ENCODE measurements at regions not wholly inside any gene's neighbourhood (a gene's known extent, or its start where the extent isn't known, plus 50 kb on each side); places are given as distances from the start of the nearest gene placed in this dataset.
A peak's percentile ranks its signal among the peaks of the same experiment; 100 is the strongest.

- CTCF ChIA-PET: interaction anchor here (0.9 kb wide), 1 partner anchor 171 kb away, joined by 3 read pairs; no protein-coding TSS in a partner anchor
Observed at GRCh38 chr2:182477774-182478173, 50.9 kb upstream of the PDE1A start.

More at GRCh38 chr2:182477774-182478173, 50.9 kb upstream of the PDE1A start:
- ATAC-seq: peak; percentile 61
- Mint-ChIP-seq H3K36me3 (no peaks in the 10 kb centered on the region), H3K27ac (peak overlapping the region; percentile 53; the same call in 1 of the 2 replicates), H3K4me1 (peaks cover 4% of the 10 kb centered on the region), H3K27me3 (ENCODE audit: low read depth) (no peaks in the 10 kb centered on the region), H3K4me3 (no peak overlapping the region), H3K9me3 (peaks cover 11% of the 10 kb centered on the region)
- no peak for DNase-seq (ENCODE audit: low spot score)
- POLR2A ChIA-PET: no interaction called here
- no peak for TF ChIP-seq E2F5 (CRISPR knock-in tag; IDR thresholded peaks at IDR 0.05)
- TF ChIP-seq NR3C1 (CRISPR knock-in tag; conservative IDR thresholded peaks at IDR 0.05; ENCODE audit: low read depth): no peak
- TF ChIP-seq TP53 (CRISPR knock-in tag; IDR thresholded peaks at IDR 0.05): no peak
- no peak for TF ChIP-seq USF1 (CRISPR knock-in tag; IDR thresholded peaks at IDR 0.05)
- TF ChIP-seq ZBTB43 (CRISPR knock-in tag; IDR thresholded peaks at IDR 0.05): no peak
- TF ChIP-seq ZNF281 (CRISPR knock-in tag; IDR thresholded peaks at IDR 0.05): no peak
- no peak for TF ChIP-seq ELF4 (CRISPR knock-in tag; IDR thresholded peaks at IDR 0.05; ENCODE audit: low read depth)
- TF ChIP-seq NR2C2 (CRISPR knock-in tag; IDR thresholded peaks at IDR 0.05): no peak
- no peak for TF ChIP-seq ARID4B (CRISPR knock-in tag; IDR thresholded peaks at IDR 0.05; ENCODE audit: borderline replicate concordance)
- no peak for TF ChIP-seq ZSCAN18 (CRISPR knock-in tag; IDR thresholded peaks at IDR 0.05)
- no peak for TF ChIP-seq ZNF425 (CRISPR knock-in tag; conservative IDR thresholded peaks at IDR 0.05)
- TF ChIP-seq GTF2I (CRISPR knock-in tag; conservative IDR thresholded peaks at IDR 0.05): no peak
- TF ChIP-seq CBFB (CRISPR knock-in tag; IDR thresholded peaks at IDR 0.05; ENCODE audit: low read depth): no peak
- no peak for TF ChIP-seq ZNF317 (CRISPR knock-in tag; IDR thresholded peaks at IDR 0.05; ENCODE audit: borderline replicate concordance, low read depth)
- TF ChIP-seq ZBTB21 (CRISPR knock-in tag; IDR thresholded peaks at IDR 0.05; ENCODE audit: borderline replicate concordance): no peak
- TF ChIP-seq HMGXB4 (CRISPR knock-in tag; IDR thresholded peaks at IDR 0.05): no peak
- TF ChIP-seq ATF1 (CRISPR knock-in tag; IDR thresholded peaks at IDR 0.05): no peak
- no peak for TF ChIP-seq E2F1 (CRISPR knock-in tag; IDR thresholded peaks at IDR 0.05)

Data from WTC11 (cell line).